ENCODE measurements at regions not wholly inside any gene's neighbourhood (a gene's known extent, or its start where the extent isn't known, plus 50 kb on each side); places are given as distances from the start of the nearest gene placed in this dataset.

DNA sequence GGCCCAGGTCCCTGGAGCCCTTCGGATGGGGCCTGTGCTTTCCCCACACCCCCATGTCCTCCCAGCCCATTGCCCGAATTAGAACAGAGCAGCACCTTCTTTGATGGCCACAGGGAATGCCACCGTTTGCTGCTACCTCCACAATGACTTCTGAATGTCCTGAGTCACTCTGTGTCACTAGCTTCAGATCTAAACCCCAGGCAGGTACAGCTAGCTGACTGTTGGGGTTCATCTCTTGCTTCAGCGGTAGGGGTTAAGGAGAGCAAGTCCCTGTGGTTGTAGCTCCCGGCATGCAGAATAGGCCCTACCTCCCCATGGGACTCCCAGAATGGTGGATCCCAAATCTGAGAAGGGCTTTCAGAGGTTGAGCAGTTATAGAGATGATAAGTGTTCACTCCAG is 291.1 kb upstream of the POU3F1 start:
- DNase-seq (ENCODE audit: low spot score), result no peak
- in situ Hi-C loops (cut with HindIII; ENCODE audit: low sequenced_read_pairs), result no loop called here

DNA sequence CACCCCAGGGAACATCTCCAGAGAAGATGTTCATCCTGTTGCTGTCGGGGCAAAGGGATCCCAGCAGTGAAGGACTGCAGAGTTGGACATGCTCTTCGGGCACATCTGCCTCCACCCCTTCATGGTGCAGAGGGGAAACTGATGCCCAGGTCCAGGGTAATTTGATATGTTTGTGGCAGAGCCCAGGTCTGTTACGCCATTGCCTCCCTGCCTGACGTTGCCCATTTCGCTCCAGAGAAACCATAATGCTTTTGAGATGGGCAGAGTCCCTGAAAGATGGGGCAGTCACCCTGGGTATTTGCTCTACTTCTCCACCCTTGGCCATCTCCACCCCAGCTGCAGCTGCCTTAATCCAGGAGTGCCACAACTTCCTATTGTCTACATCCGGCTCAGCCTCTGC is 290.4 kb upstream of the POU3F1 start:
- in situ Hi-C loops (cut with HindIII; ENCODE audit: low sequenced_read_pairs), result no loop called here
- DNase-seq (ENCODE audit: low spot score), result no peak

DNA sequence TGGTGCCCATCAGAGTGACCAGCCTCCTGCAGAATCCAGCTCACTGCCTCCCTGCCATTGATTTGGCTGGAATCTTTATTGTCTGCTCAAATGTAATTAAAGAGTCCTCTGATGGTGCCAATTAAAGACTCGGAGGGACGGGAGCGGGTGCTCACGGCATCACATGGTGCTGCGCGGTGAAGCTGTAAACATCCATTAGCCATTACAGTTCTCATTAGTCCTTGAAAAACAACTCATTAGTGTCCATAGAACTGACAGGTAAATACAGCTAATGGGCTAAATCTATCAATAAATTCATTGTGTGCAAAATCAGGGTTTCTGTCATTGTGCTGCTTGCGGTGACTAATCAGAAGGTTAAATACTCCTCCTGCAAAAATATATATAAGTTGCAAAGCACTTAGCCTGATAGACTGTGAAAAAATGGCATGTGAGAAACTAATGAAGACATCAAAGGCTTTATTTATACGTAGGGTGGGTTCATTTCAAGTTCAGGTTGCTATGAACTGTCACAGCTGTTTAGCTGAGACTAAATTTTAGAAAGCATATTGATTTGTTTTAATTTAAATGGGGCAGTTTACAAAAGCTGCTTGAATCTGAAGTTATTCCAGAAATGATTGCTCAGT is 289.8 kb upstream of the POU3F1 start:
- DNase-seq (ENCODE audit: low spot score), result no peak
- in situ Hi-C loops (cut with HindIII; ENCODE audit: low sequenced_read_pairs), result no loop called here

DNA sequence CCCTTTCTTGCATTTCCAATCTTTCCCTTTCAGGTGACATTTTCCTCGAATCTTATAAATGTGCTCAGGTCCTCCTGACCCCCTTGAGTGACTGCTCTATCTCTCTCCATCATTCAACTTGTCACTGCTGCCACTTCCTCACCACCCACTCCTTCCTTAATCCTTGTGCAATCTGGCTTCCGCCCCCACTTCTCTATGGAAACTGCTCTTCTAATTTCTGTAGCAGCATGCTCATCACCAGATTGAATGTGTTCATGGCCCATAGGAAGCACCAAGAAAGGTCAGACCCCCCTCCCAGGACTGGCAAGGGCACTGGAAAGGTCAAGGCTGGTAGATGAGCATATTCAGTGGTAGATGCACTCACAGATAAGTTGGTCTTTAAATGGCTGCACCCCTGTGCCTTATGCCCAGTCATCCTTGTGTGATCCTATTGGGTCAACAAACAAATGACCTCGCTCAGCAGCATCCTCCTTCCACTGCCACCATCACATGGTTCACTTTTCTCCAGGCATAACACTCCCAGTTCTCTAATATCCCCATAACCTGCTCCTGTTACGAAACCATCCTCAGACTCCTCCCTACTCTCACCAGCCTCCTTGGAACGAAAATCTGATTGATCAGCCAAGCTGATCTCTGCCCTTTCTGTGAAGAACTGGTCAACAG is 288.5 kb upstream of the POU3F1 start:
- no peak for DNase-seq (ENCODE audit: low spot score)

DNA sequence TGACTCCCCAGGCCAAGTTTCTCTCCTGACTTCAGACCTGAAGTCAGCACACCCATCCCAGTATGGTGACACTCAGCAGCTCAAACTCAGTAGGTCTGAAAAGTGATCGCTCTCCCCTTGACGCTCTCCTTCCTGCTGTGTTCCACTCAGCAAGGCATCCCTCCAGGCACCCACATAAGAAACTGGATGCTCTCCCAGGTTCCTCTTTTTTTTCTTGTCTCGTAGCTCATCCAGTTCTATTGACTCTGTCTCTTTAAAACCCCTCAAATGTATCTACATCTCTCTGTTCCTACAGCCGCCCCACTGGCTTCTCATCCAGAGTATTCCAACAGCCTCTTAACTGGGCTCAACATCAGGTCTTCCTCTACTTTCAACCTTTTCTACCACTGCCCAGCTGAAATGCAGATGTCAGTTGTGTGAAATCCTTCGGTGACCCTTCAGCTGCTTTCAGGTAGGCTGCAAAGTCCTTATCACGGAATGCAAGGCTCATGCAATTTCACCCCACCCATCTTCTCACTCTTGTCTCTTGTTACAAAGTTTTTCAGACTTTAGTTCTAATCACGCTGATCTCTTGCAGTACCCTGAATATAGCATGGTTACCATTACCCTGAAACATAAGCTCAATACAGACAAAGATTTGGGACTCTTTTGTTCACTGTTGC is 286.2 kb upstream of the POU3F1 start:
- no peak for DNase-seq (ENCODE audit: low spot score)
- in situ Hi-C loops (cut with HindIII; ENCODE audit: low sequenced_read_pairs), result no loop called here

More for the DNA sequence above, 288.5 kb upstream of the POU3F1 start:
- in situ Hi-C loops (cut with HindIII; ENCODE audit: low sequenced_read_pairs), result no loop called here

DNA sequence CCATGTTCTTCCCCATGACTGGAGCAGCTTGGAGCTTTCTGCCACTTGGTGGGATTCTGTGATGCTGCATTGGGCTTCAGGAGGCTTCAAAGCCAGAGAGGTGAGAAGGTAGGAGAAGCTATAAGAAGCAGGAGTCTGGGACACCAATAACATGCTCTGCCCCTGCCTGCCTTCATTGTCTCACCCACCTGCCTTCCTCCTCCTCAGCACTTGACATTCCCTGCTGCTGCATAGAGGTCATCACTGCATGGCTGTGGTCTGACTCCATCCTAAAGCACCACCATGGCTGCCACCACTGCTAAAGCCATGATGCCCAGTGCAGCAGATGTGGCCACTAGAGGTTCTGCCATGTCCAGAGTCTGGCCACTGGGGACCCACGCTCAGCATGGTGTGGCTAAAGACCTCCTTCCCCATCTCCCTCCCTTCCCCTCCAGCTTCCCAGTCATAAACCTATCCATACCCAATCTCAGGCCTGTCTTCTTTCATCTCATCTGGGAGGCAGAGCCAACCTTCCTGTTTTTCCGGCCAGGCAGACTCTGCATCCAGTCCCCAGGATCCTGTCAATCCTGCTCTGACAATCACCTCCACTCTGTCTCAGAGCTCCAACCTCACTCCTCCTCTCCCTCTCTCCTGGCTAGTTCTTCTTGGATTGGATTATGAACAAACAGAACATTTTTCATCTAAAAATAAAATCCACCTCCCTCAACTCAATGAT is 285.1 kb upstream of the POU3F1 start:
- in situ Hi-C loops (cut with HindIII; ENCODE audit: low sequenced_read_pairs), result no loop called here
- DNase-seq (ENCODE audit: low spot score), result no peak

DNA sequence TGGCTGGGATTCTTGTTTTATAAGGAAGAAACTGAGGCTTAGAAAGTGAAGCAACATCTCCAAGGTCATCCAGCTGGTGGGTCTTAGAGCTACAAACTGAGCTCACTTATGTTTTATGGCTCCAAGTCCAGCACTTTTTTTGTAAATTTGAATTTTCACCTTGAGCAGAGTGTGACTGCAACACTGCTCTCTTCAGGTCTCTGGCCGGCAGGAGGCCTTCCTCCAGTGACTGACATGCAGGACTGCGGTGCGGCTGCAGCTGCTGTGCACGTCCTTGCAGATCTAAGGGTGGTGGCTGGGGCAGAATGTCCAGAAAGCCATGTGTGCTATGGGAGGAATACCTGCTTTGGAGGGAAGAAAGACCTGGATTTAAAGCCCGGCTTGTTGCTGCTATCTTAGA is 284.2 kb upstream of the POU3F1 start:
- no peak for DNase-seq (ENCODE audit: low spot score)
- in situ Hi-C loops (cut with HindIII; ENCODE audit: low sequenced_read_pairs), result no loop called here

DNA sequence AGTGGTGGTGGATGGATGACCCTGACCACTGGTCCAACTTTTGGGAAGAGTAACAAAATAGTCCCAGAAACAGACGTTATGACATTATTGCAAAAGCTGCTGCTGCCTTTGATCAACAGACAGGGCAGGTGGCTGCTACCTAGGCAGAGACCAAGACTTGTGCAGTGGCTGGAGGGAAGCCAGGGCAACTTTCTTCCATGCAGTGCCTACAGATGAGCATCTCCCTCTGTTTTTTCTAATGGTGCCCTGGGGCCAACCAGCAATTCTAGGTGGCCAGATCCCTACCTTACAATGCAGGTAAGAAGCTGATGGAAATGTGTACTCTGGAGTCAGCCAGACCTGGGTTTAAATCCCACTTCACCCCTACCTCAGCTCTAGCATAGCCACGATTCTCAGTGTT is 283.1 kb upstream of the POU3F1 start:
- in situ Hi-C loops (cut with HindIII; ENCODE audit: low sequenced_read_pairs), result no loop called here
- no peak for DNase-seq (ENCODE audit: low spot score)

DNA sequence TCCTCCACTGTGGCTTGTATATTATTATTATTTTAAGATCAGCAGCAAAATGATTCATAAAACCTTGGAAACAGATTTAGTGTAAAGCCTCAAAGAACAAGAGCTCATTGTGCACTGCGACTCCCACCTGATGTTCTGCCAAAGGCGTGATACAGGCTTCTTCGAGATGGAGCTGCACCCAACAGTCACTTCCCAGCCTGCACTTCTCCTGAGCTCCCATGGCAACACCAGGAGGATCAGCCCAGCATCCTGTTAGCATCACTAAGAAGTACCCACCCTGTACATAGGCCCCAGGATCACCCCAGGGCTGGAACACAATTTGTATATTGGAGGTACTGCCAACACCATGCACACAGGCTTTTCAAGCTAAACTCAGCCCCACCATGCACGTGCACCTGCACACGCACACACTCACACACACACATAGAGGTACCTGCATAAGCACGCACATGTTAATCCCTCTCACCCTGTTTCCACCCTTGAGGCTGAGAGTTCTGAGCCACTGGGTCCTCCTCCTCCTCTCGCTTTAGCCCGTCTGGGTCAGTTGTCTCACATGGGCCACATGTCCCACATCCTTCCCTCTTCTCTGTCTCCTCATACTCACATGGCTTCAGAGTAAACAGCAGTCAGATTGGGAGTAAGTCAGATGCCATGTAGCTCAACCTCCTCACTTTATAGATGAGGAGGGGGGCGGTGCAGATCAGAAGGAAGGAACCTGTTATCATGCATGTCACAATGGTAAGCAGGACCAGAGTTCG is 281.9 kb upstream of the POU3F1 start:
- in situ Hi-C loops (cut with HindIII; ENCODE audit: low sequenced_read_pairs), result no loop called here
- no peak for DNase-seq (ENCODE audit: low spot score)

DNA sequence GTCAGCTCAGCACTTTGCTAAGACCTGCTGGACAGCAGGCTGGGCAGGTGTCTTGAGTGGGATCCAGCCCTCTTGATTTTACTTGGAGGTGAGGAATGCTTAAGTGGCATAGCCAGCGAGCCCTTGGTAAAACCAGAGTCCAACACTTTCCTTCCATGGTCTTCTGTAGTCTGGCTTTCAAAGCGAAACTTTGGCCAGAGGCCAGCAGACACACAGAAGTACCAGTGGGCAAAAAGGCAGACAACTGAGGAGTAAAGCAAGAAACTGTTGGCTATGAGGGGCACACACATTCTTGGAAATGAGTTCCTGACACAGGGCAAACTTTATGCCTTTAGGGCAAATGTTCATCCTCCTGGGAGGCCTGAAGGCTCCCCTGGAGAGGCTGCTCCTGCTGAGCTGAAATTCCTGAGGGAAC is 281.0 kb upstream of the POU3F1 start:
- peak; percentile 3 for DNase-seq (ENCODE audit: low spot score)
- in situ Hi-C loops (cut with HindIII; ENCODE audit: low sequenced_read_pairs), result no loop called here

DNA sequence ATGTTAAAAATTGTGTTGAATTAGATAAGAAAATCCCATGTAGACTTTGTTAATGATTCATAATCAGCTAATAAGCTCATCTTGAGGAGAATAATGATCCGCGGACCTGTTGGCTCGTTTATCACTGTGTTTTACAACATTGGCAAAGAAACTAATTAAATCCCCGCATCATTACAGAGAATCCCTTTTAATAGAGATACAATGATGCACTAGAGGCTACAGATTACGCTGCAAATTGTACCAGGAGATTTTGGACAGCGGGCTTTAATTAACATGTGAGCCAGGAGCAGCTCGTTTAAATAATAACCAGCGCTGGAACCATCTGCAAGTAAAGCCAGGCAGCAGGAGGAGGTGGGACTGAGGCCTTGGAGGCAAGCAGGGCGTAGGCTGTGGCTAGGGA is 280.3 kb upstream of the POU3F1 start:
- DNase-seq (ENCODE audit: low spot score), result no peak
- in situ Hi-C loops (cut with HindIII; ENCODE audit: low sequenced_read_pairs), result no loop called here

DNA sequence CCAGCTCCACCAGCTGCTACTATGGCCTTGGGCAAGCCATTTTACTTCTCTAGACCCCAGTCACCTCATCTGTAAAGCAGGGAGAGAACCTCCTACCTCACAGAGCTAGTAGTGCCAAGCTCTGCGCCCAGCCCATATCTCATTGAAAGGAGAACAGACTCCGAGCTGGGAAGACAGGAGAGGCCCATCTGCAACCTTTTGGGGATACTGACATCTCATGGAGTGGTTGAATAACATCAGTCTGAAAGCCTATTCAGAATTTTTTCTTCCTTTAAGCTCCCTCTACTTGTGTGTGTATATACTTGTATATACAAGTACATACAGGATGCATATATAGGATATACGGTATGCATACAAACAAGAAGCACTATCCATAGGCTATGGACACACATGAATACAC is 279.5 kb upstream of the POU3F1 start:
- in situ Hi-C loops (cut with HindIII; ENCODE audit: low sequenced_read_pairs), result no loop called here

DNA sequence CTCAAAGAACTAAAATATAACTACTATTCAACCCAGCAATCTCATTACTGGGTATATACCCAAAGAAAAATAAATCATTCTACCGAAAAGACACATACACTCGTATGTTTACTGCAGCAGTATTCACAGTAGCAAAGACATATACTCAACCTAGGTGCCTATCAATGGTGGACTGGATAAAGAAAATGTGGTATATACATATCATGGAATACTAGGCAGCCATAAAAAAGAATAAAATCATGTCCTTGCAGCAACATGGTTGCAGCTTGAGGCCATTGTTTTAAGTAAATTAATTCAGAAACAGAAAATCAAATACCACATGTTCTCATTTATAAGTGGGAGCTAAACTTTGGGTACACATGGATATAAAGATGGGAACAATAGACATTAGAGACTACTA is 266.2 kb upstream of the POU3F1 start:
- in situ Hi-C loops (cut with HindIII; ENCODE audit: low sequenced_read_pairs), result no loop called here
- no peak for DNase-seq (ENCODE audit: low spot score)

More for the DNA sequence above, 279.5 kb upstream of the POU3F1 start:
- DNase-seq (ENCODE audit: low spot score), result no peak

DNA sequence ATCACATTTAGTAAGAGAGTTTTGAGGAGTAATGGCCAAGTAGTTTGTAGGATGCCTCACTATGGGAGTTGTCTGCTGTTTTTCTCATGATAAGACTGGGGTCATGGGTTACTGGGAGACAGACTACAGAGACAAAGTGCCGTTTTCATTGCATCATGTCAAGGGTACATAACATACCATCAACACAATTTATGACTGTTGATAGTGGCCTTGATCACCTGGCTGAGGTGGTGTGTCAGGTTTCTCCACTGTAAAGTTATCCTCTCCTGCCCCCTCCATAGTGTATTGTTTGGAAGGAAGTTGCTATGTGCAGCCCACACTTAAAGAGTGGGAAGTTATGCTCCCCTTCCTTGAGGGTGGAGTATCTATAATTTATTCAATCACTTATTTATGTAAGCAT is 263.5 kb upstream of the POU3F1 start:
- in situ Hi-C loops (cut with HindIII; ENCODE audit: low sequenced_read_pairs), result no loop called here

DNA sequence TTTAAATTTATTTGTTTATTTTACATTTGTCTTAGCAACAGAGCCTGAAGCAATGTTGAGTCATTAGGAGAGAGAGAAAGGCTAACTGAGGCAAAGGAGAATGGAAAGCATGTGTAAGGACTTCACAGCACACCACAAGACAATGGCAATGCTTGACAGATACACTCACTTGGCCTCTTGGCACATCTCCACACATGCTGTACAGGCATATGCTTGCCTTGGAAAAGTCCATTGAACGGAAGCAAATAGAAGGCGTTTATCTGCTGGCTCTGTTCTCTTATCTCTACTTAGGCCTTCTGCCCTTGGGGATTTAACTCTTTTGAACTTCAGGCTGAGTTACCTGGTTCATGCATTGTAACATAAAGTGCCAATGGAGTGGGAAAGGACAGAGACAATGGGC is 262.2 kb upstream of the POU3F1 start:
- no peak for DNase-seq (ENCODE audit: low spot score)
- in situ Hi-C loops (cut with HindIII; ENCODE audit: low sequenced_read_pairs), result no loop called here

More for the DNA sequence above, 263.5 kb upstream of the POU3F1 start:
- DNase-seq (ENCODE audit: low spot score), result no peak

DNA sequence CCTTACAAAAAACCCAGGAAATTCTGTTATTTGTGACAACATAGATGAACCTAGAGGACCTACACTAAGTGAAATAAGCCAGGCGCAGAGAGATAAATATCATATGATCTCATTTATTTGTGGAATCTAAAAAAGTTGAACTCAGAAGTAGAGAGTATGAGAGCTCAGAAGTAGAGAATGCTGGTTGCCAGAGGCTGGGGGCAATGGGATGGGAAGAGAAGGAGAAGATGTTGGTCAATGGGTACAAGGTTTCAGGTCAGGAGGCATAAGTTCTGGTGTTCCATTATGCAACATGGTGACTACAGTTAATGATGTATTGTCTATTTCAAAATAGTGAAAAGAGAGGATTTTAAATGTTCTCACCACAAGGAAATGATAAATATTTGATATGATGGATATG is 259.1 kb upstream of the POU3F1 start:
- in situ Hi-C loops (cut with HindIII; ENCODE audit: low sequenced_read_pairs), result no loop called here
- no peak for DNase-seq (ENCODE audit: low spot score)

DNA sequence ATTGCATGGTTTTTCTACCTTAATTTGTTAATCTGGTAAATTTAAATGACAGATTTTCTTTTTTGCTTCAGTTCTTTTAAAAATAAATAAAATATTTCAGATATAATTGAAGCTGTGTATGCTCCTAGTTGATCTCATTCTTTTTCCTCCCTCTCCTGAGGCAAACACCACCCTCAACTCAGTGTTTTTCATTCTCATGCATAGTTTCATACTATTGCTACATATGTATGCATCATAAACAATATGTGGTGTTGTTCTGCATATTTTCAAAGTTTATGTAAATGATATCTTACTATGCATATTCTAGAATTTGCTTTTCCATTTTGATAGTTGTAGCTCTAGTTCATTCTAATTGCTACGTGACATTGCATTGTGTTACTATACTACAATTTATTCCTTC is 257.2 kb upstream of the POU3F1 start:
- in situ Hi-C loops (cut with HindIII; ENCODE audit: low sequenced_read_pairs), result no loop called here
- DNase-seq (ENCODE audit: low spot score), result no peak

DNA sequence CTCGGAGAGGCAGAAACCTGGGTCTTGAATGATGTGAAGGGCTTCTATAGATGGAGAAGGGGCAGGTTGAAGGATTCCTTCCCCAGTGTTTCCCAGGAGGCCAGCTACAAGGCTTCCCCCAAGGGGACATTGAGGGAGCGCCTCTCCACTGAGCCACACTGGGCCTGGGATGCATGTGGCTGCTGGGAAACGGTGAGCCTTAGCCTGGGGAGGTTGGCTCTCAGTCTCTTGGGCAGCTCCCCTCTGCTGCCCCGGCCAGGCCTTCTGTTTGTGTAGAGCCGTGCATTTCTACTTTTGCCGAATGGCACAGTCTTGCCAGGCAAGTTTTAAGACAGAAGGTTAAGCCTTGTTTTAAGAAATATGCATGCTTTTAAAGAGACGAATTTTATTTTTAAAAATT is 254.4 kb upstream of the POU3F1 start:
- no peak for DNase-seq (ENCODE audit: low spot score)
- in situ Hi-C loops (cut with HindIII; ENCODE audit: low sequenced_read_pairs), result no loop called here

DNA sequence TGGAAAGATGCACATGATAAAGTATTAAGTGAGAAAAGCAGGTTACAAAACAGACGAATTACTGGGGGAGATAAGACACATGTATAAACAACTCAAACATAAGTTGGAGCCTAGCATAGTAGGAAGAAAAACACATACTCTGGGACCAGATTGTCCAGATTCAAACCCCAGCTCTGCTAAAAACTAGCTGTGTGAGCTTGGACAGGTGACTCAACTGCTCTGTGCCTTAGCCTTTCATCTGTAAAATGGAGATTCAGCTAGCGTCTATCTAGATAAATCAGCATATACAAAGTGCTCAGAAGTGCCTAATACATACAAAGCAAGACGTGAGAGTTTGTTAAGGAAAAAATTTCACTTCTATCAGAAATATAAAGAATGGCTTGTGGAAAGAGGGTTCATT is 254.0 kb upstream of the POU3F1 start:
- no peak for DNase-seq (ENCODE audit: low spot score)
- in situ Hi-C loops (cut with HindIII; ENCODE audit: low sequenced_read_pairs), result no loop called here

DNA sequence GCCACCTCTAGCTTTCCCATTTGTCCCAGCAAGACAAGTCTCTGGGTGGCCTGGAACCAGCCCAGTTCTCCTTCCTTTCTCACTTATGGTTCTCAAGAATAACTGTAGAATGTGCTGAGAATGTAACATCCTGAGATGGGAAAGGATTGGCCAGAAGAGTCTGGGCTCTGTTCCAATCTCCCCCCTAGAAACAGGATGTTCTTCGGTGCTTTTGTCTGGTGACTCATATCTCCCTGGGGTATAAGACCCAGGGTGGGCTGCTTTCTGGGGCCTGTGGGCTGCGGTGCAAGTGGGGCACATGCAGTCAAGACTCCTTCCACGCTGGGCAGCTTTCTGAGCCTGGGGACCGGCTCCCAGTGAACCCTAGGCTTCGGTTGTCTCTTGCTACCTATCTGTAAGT is 251.2 kb upstream of the POU3F1 start:
- in situ Hi-C loops (cut with HindIII; ENCODE audit: low sequenced_read_pairs), result no loop called here
- no peak for DNase-seq (ENCODE audit: low spot score)
